22Rv1 (cell line): ENCODE measurements at regions not wholly inside any gene's neighbourhood (a gene's known extent, or its start where the extent isn't known, plus 50 kb on each side); places are given as distances from the start of the nearest gene placed in this dataset.

Source experiments
- H3K27ac ChIP-seq: fragments of 450-650 bp; 2 replicates; pipeline ENCODE4 v1.5.1; 2017
- ZFX ChIP-seq: fragments of 450-650 bp; IDR thresholded peaks from 2 replicates; pipeline ENCODE4 v1.6.1; 2017; ENCODE audit warnings: antibody characterized with exemption, borderline replicate concordance
- TF ChIP-seq, protein P1 (sequence below): fragments of 450-650 bp; IDR thresholded peaks from 2 replicates; pipeline ENCODE4 v1.5.1; 2017; ENCODE audit warnings: mild to moderate bottlenecking

DNA sequence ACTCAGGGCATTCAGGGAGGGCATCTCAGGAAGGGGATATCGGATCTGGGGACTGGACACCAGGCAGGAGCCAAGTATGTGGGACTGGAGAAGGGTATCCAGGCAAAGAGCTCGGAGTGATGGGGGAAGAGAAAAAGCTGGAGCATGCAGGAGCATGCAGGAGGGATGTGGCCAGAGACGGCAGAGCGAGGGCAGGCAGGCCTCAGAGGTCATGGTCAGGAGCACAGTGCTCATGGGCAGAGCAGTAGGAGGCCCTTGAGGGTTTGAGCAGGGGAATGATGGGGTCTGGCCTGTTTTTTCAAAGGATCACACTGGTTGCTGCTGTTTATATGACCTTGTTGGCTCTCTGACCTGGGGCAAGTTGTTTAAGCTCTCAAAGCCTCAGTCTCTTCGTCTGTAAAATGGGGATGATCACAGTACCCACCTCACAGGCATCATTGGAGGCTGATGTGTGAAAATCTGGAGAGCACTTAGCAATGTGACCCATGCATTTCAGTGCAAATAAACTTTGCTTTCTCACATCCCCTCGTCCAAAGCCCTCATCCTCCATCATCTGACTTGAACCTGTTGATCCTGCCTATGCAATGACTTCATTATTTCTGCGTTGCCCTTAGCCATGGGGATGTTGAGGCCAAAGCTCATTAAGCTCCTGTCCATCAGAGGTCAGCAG is 273.1 kb downstream of the MATN1 start:
- TF ChIP-seq, protein P1, sequence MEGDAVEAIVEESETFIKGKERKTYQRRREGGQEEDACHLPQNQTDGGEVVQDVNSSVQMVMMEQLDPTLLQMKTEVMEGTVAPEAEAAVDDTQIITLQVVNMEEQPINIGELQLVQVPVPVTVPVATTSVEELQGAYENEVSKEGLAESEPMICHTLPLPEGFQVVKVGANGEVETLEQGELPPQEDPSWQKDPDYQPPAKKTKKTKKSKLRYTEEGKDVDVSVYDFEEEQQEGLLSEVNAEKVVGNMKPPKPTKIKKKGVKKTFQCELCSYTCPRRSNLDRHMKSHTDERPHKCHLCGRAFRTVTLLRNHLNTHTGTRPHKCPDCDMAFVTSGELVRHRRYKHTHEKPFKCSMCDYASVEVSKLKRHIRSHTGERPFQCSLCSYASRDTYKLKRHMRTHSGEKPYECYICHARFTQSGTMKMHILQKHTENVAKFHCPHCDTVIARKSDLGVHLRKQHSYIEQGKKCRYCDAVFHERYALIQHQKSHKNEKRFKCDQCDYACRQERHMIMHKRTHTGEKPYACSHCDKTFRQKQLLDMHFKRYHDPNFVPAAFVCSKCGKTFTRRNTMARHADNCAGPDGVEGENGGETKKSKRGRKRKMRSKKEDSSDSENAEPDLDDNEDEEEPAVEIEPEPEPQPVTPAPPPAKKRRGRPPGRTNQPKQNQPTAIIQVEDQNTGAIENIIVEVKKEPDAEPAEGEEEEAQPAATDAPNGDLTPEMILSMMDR: no peak
- TF ChIP-seq ZFX: no peak
- H3K27ac ChIP-seq: no peak overlapping the region

DNA sequence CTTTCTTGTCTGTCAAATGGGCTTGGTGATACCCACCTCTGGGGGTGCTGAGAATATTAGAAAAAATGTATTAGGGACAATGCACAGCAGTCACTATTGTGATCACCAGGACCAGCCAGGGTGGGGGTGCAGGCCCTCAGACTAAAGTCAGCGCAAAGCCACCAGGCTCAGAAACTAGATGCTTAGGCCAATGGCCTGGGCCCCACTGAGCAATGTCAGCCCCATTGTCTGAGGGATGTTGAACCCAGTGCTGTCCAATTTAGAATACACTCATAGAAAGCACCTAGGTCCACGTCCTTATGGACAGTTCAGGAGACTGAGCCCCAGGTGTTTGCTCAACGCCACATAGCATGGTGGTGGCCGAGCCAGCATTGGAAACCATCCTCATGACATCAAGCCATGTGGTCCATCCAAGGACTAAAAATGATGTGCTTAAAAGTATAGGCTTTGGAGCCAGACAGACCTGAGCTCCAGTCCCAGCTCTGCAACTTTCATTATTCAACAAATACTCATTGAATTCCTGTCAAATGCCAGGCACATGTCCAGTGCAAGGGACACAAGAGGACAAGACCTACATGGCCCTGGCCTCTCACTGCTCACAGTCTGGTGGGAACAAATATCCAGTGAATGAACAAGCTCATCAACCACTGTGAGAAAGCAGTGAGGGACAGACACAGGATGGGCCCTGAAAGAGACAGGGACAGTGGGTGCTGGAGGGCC is 273.8 kb downstream of the MATN1 start:
- no peak overlapping the region for H3K27ac ChIP-seq
- TF ChIP-seq ZFX: no peak
- TF ChIP-seq, protein P1: no peak

DNA sequence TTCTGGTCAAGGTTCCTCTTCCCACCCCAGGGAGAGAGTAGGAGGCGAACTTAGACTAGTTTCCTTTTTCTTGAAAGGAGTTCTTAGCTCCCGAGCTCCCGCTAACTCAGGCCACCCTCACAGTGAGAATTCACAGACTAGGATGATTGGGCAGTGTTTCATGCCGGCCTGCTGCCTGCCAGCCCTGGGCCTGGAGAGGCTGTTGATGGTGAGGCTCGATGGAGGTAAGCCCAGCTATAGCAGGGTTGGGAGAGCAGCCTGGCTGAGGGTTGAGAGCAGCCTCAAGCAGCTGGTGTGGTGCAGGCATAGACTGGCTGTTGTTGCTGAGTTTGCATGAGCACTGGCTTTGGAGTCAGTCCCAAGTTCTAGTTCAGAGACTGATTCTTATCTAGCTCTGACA is 274.4 kb downstream of the MATN1 start:
- TF ChIP-seq ZFX: no peak
- TF ChIP-seq, protein P1: no peak
- no peak overlapping the region for H3K27ac ChIP-seq

DNA sequence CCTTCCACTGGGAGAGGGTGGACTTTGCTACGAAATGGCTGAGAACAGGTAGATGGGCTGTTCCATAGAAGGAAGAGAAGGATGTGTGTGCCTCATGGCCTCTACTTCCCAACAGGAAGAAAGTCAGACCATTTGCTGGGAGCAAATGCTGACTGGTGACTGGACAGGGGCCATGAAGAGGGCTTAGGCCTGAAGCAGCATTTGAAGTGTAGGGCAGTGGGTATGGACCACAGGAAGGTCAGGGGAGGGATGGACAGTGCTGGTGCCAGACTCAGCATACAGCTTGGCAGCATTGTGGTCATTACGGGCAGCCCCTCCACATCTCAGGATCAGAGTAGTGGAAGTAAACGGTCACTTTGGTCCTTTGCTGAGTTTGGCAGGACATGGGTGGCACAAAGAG is 275.7 kb downstream of the MATN1 start:
- no peak for TF ChIP-seq ZFX
- TF ChIP-seq, protein P1: no peak
- no peak overlapping the region for H3K27ac ChIP-seq

DNA sequence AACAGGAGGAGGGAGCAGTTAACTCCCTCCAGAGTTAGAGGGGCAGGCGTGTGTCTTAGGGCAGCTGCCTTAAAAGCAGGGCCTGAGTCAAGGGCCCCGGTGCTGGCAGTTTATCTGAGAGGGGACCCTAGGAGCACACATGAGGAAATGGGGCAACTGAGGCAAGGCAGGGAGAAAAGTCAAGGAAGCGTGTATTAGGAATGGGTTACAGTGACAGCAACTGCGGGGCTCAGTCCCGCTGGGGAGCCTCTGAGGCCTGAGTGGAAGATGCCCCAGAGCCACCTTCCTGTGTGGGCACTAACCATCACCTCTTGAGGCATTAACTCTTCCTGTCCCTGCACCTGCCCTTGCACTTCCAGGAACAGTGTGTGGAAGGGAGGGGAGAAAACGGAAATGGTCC is 276.3 kb downstream of the MATN1 start:
- no peak overlapping the region for H3K27ac ChIP-seq

DNA sequence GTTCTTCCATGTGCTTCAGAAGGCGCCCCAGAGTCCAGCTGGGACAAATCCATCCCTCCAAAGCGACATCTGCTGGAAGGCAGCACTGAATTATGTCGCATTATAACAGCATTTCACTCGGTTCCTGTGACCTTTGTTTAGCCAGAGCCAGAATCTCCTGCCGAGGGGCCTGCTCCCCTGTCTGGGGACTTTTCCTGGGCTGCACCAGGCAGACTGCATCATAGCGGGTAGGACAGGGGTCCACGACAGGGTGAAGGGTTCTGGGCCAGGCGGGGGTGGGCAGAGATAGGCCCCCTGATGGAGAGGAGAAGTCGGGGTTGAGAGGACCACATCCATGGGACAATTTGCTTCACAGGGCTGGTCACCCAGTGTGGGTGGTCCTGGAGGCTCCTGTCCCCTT is 276.9 kb downstream of the MATN1 start:
- TF ChIP-seq, protein P1: no peak
- no peak for TF ChIP-seq ZFX
- no peak overlapping the region for H3K27ac ChIP-seq

More for the DNA sequence above, 276.3 kb downstream of the MATN1 start:
- no peak for TF ChIP-seq ZFX
- TF ChIP-seq, protein P1: no peak

DNA sequence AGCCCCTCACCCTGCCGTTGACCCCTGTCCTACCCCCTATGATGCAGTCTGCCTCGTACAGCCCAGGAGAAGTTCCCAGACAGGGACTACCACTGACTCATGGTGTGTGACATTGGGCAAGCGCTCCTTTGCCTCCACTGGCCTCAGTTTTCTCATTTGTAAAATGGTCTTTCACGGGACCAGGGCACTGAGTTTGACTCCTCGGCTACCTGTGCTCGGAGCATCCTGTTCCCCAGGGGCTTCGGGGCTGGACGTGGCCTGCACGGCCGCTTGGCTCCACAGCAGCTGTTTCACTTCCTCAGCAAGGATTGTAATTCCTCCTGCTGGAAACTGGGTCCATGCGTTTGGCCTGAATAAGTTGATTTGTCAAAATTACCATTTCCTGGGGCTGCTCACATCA is 277.3 kb downstream of the MATN1 start:
- TF ChIP-seq ZFX: no peak
- H3K27ac ChIP-seq: no peak overlapping the region
